Activated CD4-positive, alpha-beta T cell treated with anti-CD3 and anti-CD28 coated beads, Interleukin-2, amount 50 U/mL, for 24 hours (primary cell): ENCODE measurements at regions not wholly inside any gene's neighbourhood (a gene's known extent, or its start where the extent isn't known, plus 50 kb on each side); places are given as distances from the start of the nearest gene placed in this dataset.
"Not testable (repeated sequence)": the region's sequence is repeated elsewhere in the genome, so short reads cannot be mapped to it uniquely, and the experiment has no call there.

Experiments
- DNase-seq, 2 donors: peaks; one replicate each; pipeline ENCODE4 v3.0.0-alpha.2; 2020; ENCODE audit warnings: low read depth in 1 of 2, low spot score in 1 of 2

GRCh38 chr10:113487154-113487553 is 65.7 kb upstream of the HABP2 start:
- DNase-seq = no peak

GRCh38 chr10:113488186-113488585 is 64.7 kb upstream of the HABP2 start:
- no peak for DNase-seq

- DNase-seq = not testable (repeated sequence)
These were observed 63.3 kb upstream of the HABP2 start for GRCh38 chr10:113489522-113489921.

- no peak for DNase-seq
These were observed 60.8 kb upstream of the HABP2 start for GRCh38 chr10:113491967-113492565.

- DNase-seq = no peak
These were observed 59.7 kb upstream of the HABP2 start for GRCh38 chr10:113493195-113493594.

GRCh38 chr10:113493882-113494301 is 59.0 kb upstream of the HABP2 start:
- no peak for DNase-seq

GRCh38 chr10:113494761-113495160 is 58.1 kb upstream of the HABP2 start:
- no peak for DNase-seq

GRCh38 chr10:113495553-113495952 is 57.3 kb upstream of the HABP2 start:
- DNase-seq = no peak

- DNase-seq = no peak
These were observed 56.4 kb upstream of the HABP2 start for GRCh38 chr10:113496111-113497109.

GRCh38 chr10:113497198-113497597 is 55.7 kb upstream of the HABP2 start:
- DNase-seq = no peak

- no peak for DNase-seq
These were observed 53.9 kb upstream of the HABP2 start for GRCh38 chr10:113498997-113499396.

- no peak for DNase-seq
These were observed 53.0 kb upstream of the HABP2 start for GRCh38 chr10:113499806-113500205.

GRCh38 chr10:113501031-113501430 is 51.8 kb upstream of the HABP2 start:
- not testable (repeated sequence) for DNase-seq
